ENCODE measurements at regions not wholly inside any gene's neighbourhood (a gene's known extent, or its start where the extent isn't known, plus 50 kb on each side); places are given as distances from the start of the nearest gene placed in this dataset.

- no peak for DNase-seq (ENCODE audit: low read depth, low spot score)
- Mint-ChIP-seq H3K36me3 (ENCODE audit: low read depth) (peaks cover under 1% of the 10 kb centered on the region), H3K4me1 (no peaks in the 10 kb centered on the region), H3K9me3 (peaks cover 17% of the 10 kb centered on the region), H3K27me3 (ENCODE audit: low read depth) (no peaks in the 10 kb centered on the region), H3K4me3 (no peak overlapping the region), H3K27ac (ENCODE audit: unreplicated experiment) (no peak overlapping the region)
- no peak for TF ChIP-seq CTCF (conservative IDR thresholded peaks at IDR 0.05)
These were observed 1898.0 kb upstream of the PCDH7 start for GRCh38 chr4:28822163-28822562.

- Mint-ChIP-seq H3K4me1 (no peaks in the 10 kb centered on the region), H3K9me3 (peaks cover 16% of the 10 kb centered on the region)
- no peak for TF ChIP-seq CTCF (conservative IDR thresholded peaks at IDR 0.05)
These were observed 1892.3 kb upstream of the PCDH7 start for GRCh38 chr4:28827866-28828265.

GRCh38 chr4:28831867-28832266 lies 1888.3 kb upstream of the PCDH7 start:
- Mint-ChIP-seq H3K4me1 (no peaks in the 10 kb centered on the region), H3K27ac (ENCODE audit: unreplicated experiment) (no peak overlapping the region), H3K36me3 (ENCODE audit: low read depth) (peaks cover 6% of the 10 kb centered on the region), H3K9me3 (peaks cover 9% of the 10 kb centered on the region), H3K4me3 (no peak overlapping the region), H3K27me3 (ENCODE audit: low read depth) (no peaks in the 10 kb centered on the region)
- no peak for DNase-seq (ENCODE audit: low read depth, low spot score)
- TF ChIP-seq CTCF (conservative IDR thresholded peaks at IDR 0.05) = no peak

More at GRCh38 chr4:28827866-28828265, 1892.3 kb upstream of the PCDH7 start:
- H3K27me3 Mint-ChIP-seq (ENCODE audit: low read depth) = no peaks in the 10 kb centered on the region
- H3K4me3 Mint-ChIP-seq = no peak overlapping the region
- no peak for DNase-seq (ENCODE audit: low read depth, low spot score)
- H3K27ac Mint-ChIP-seq (ENCODE audit: unreplicated experiment) = no peak overlapping the region
- peaks cover 6% of the 10 kb centered on the region for H3K36me3 Mint-ChIP-seq (ENCODE audit: low read depth)

DNA sequence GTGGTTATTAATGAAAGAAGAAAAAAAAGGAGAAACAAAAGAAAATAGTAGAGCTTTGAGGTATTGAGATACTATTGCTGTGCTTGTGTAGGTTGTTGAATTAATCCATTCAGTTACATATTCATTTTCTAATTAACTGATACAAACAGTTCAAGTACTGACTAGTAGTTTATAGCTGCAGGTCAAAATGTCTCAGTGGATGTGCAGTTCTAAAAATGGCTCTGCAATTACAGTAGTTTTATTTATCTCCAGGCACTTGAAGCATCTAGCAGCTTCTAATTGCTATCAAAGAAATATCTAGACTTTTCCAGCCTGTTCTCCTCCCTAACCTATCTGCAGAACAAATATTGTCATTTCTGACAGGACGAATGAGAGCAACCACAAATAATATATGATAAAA lies 1887.7 kb upstream of the PCDH7 start:
- TF ChIP-seq CTCF (conservative IDR thresholded peaks at IDR 0.05) = no peak
- Mint-ChIP-seq H3K4me1 (no peaks in the 10 kb centered on the region), H3K27ac (ENCODE audit: unreplicated experiment) (no peak overlapping the region), H3K36me3 (ENCODE audit: low read depth) (peaks cover 4% of the 10 kb centered on the region), H3K9me3 (peaks cover 5% of the 10 kb centered on the region), H3K4me3 (no peak overlapping the region), H3K27me3 (ENCODE audit: low read depth) (no peaks in the 10 kb centered on the region)
- no peak for DNase-seq (ENCODE audit: low read depth, low spot score)

- TF ChIP-seq CTCF (conservative IDR thresholded peaks at IDR 0.05) = no peak
- no peak overlapping the region for H3K27ac Mint-ChIP-seq (ENCODE audit: unreplicated experiment)
These were observed 1886.0 kb upstream of the PCDH7 start for GRCh38 chr4:28834120-28834519.

GRCh38 chr4:28835501-28835900 lies 1884.7 kb upstream of the PCDH7 start:
- Mint-ChIP-seq H3K4me3 (no peak overlapping the region), H3K9me3 (peaks cover 5% of the 10 kb centered on the region), H3K36me3 (ENCODE audit: low read depth) (peaks cover 4% of the 10 kb centered on the region), H3K4me1 (no peaks in the 10 kb centered on the region), H3K27me3 (ENCODE audit: low read depth) (no peaks in the 10 kb centered on the region), H3K27ac (ENCODE audit: unreplicated experiment) (no peak overlapping the region)
- no peak for TF ChIP-seq CTCF (conservative IDR thresholded peaks at IDR 0.05)
- DNase-seq (ENCODE audit: low read depth, low spot score) = no peak

More at GRCh38 chr4:28834120-28834519, 1886.0 kb upstream of the PCDH7 start:
- Mint-ChIP-seq H3K36me3 (ENCODE audit: low read depth) (peaks cover 4% of the 10 kb centered on the region), H3K9me3 (peaks cover 5% of the 10 kb centered on the region), H3K27me3 (ENCODE audit: low read depth) (no peaks in the 10 kb centered on the region), H3K4me1 (no peaks in the 10 kb centered on the region), H3K4me3 (no peak overlapping the region)
- no peak for DNase-seq (ENCODE audit: low read depth, low spot score)

Measured in neural crest cell (in vitro differentiated cells).